Tibial nerve (tissue), 4 donors: ENCODE measurements at regions not wholly inside any gene's neighbourhood (a gene's known extent, or its start where the extent isn't known, plus 50 kb on each side); places are given as distances from the start of the nearest gene placed in this dataset.

Experiments
- CTCF ChIP-seq, 5 experiments: fragments of 200-600 bp in 3 of 5; fragments of 450-650 bp in 2 of 5; sonication (generic) in 3 of 5; IDR thresholded peaks; one replicate each; pipeline ENCODE4 v1.5.1; 2016 to 2019; ENCODE audit warnings: antibody characterized with exemption in 5 of 5, mild to moderate bottlenecking in 3 of 5, moderate library complexity in 2 of 5
- EP300 ChIP-seq, 2 donors: sonication (generic); formaldehyde crosslinking; IDR thresholded peaks; one replicate each; pipeline ENCODE4 v1.6.1; 2017; ENCODE audit warnings: antibody characterized with exemption in 2 of 2, mild to moderate bottlenecking in 1 of 2

- TF ChIP-seq CTCF (IDR thresholded peaks at IDR 0.05) (no peak), EP300 (IDR thresholded peaks at IDR 0.05) (no peak)
Measured at GRCh38 chr1:192872010-192872409, 63.2 kb downstream of the RGS2 start.
